ENCODE measurements at regions not wholly inside any gene's neighbourhood (a gene's known extent, or its start where the extent isn't known, plus 50 kb on each side); places are given as distances from the start of the nearest gene placed in this dataset.

- no peaks in the 10 kb centered on the region for H3K27me3 ChIP-seq (ENCODE audit: insufficient read depth, low read length)
- no peaks in the 10 kb centered on the region for H3K4me1 ChIP-seq (ENCODE audit: control insufficient read depth in 1 of 2, insufficient read depth in 2 of 2, low read length in 2 of 2)
- ATAC-seq (no peak), DNase-seq (ENCODE audit: low read depth, low spot score) (no peak)
- TF ChIP-seq ZNF274 (IDR thresholded peaks at IDR 0.05; ENCODE audit: low read depth, low read length) (no peak), EZH2 (IDR thresholded peaks at IDR 0.05) (no peak), TCF7L2 (IDR thresholded peaks at IDR 0.05; ENCODE audit: borderline replicate concordance, extremely low read depth, insufficient read depth, insufficient read length) (no peak), EGR1 (IDR thresholded peaks at IDR 0.05; ENCODE audit: low read depth) (no peak), JUND (IDR thresholded peaks at IDR 0.05) (no peak), SRF (IDR thresholded peaks at IDR 0.05; ENCODE audit: low read depth) (no peak), SP1 (IDR thresholded peaks at IDR 0.05; ENCODE audit: low read depth) (no peak), SIN3A (IDR thresholded peaks at IDR 0.05; ENCODE audit: low read depth) (no peak), ELF1 (IDR thresholded peaks at IDR 0.05; ENCODE audit: borderline replicate concordance, low read depth) (no peak), ATF3 (IDR thresholded peaks at IDR 0.05) (no peak), CEBPB (IDR thresholded peaks at IDR 0.05; ENCODE audit: low read depth) (no peak), POLR2AphosphoS5 (IDR thresholded peaks at IDR 0.05; ENCODE audit: low read depth, low read length) (no peak)
- TF ChIP-seq, protein P1, sequence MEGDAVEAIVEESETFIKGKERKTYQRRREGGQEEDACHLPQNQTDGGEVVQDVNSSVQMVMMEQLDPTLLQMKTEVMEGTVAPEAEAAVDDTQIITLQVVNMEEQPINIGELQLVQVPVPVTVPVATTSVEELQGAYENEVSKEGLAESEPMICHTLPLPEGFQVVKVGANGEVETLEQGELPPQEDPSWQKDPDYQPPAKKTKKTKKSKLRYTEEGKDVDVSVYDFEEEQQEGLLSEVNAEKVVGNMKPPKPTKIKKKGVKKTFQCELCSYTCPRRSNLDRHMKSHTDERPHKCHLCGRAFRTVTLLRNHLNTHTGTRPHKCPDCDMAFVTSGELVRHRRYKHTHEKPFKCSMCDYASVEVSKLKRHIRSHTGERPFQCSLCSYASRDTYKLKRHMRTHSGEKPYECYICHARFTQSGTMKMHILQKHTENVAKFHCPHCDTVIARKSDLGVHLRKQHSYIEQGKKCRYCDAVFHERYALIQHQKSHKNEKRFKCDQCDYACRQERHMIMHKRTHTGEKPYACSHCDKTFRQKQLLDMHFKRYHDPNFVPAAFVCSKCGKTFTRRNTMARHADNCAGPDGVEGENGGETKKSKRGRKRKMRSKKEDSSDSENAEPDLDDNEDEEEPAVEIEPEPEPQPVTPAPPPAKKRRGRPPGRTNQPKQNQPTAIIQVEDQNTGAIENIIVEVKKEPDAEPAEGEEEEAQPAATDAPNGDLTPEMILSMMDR (IDR thresholded peaks at IDR 0.05 in 2 of 3, conservative IDR thresholded peaks at IDR 0.05 in 1 of 3; ENCODE audit: borderline replicate concordance in 1 of 3, insufficient read depth in 1 of 3, low read depth in 2 of 3, low read length in 2 of 3), result no peak
- TF ChIP-seq, protein P2, sequence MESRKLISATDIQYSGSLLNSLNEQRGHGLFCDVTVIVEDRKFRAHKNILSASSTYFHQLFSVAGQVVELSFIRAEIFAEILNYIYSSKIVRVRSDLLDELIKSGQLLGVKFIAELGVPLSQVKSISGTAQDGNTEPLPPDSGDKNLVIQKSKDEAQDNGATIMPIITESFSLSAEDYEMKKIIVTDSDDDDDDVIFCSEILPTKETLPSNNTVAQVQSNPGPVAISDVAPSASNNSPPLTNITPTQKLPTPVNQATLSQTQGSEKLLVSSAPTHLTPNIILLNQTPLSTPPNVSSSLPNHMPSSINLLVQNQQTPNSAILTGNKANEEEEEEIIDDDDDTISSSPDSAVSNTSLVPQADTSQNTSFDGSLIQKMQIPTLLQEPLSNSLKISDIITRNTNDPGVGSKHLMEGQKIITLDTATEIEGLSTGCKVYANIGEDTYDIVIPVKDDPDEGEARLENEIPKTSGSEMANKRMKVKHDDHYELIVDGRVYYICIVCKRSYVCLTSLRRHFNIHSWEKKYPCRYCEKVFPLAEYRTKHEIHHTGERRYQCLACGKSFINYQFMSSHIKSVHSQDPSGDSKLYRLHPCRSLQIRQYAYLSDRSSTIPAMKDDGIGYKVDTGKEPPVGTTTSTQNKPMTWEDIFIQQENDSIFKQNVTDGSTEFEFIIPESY (IDR thresholded peaks at IDR 0.05; ENCODE audit: extremely low read depth, insufficient replicate concordance, low read length), result no peak
- TF ChIP-seq, protein P3, sequence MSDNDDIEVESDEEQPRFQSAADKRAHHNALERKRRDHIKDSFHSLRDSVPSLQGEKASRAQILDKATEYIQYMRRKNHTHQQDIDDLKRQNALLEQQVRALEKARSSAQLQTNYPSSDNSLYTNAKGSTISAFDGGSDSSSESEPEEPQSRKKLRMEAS (IDR thresholded peaks at IDR 0.05), result no peak
- no peaks in the 10 kb centered on the region for H3K9me3 ChIP-seq (ENCODE audit: control insufficient read depth in 1 of 2, insufficient read depth in 1 of 2, low read depth in 1 of 2, low read length in 2 of 2)
- H2AFZ ChIP-seq (ENCODE audit: low read depth, low read length, poor library complexity, severe bottlenecking), result no peak overlapping the region
- no peak overlapping the region for H3K9ac ChIP-seq (ENCODE audit: low read length)
- H3K27ac ChIP-seq (ENCODE audit: low read depth, low read length), result no peak overlapping the region
- BruUV-seq (replicated peaks), result no TSS peak
- no peak overlapping the region for H3K4me2 ChIP-seq (ENCODE audit: low read length)
- no peaks in the 10 kb centered on the region for H3K9me2 ChIP-seq (ENCODE audit: insufficient read depth)
- intact Hi-C loops (cut with micrococcal nuclease), result no loop called here
- no peak overlapping the region for H3K4me3 ChIP-seq (replicated peaks in 1 of 2; ENCODE audit: low read depth in 1 of 2, low read length in 2 of 2)
- H3K79me2 ChIP-seq (ENCODE audit: insufficient read depth, low read length), result no peaks in the 10 kb centered on the region
- ChIA-PET RAD21 (ENCODE audit: low non-redundant PET in 1 of 2, low total read pairs in 2 of 2, uncharacterized antibody in 2 of 2, unreplicated experiment in 2 of 2) (no interaction called here), CTCF (no interaction called here), POLR2A (no interaction called here)
- no peaks in the 10 kb centered on the region for H4K20me1 ChIP-seq (ENCODE audit: insufficient read depth)
- H3K36me3 ChIP-seq (ENCODE audit: control insufficient read depth in 1 of 2, insufficient read depth in 2 of 2, low read length in 2 of 2), result no peaks in the 10 kb centered on the region
These were observed 87.0 kb downstream of the SPCS3 start for GRCh38 chr4:176406736-176407135.
